GM19035 (cell line): ENCODE measurements at regions not wholly inside any gene's neighbourhood (a gene's known extent, or its start where the extent isn't known, plus 50 kb on each side); places are given as distances from the start of the nearest gene placed in this dataset.

ENCODE experiments used
- ATAC-seq: cut with Tn5 transposase; IDR thresholded peaks from one replicate; pipeline ENCODE4 v1.9.1; 2021; ENCODE audit not compliant: unreplicated experiment

- no peak for ATAC-seq
These were observed 518.5 kb downstream of the PLPP3 start for GRCh38 chr1:56060906-56061305.

GRCh38 chr1:56057466-56058405 lies 521.6 kb downstream of the PLPP3 start:
- ATAC-seq: no peak

- no peak for ATAC-seq
These were observed 522.7 kb downstream of the PLPP3 start for GRCh38 chr1:56056438-56057287.

- ATAC-seq: no peak
These were observed 524.4 kb downstream of the PLPP3 start for GRCh38 chr1:56054959-56055358.

- ATAC-seq: no peak
These were observed 527.3 kb downstream of the PLPP3 start for GRCh38 chr1:56052041-56052440.

- no peak for ATAC-seq
These were observed 528.5 kb downstream of the PLPP3 start for GRCh38 chr1:56050911-56051310.

- ATAC-seq: no peak
These were observed 533.9 kb downstream of the PLPP3 start for GRCh38 chr1:56045477-56045876.

GRCh38 chr1:56045062-56045461 lies 534.3 kb downstream of the PLPP3 start:
- ATAC-seq: no peak

- no peak for ATAC-seq
These were observed 542.9 kb downstream of the PLPP3 start for GRCh38 chr1:56036479-56036878.

- ATAC-seq: no peak
These were observed 544.4 kb downstream of the PLPP3 start for GRCh38 chr1:56034847-56035481.

- no peak for ATAC-seq
These were observed 545.1 kb downstream of the PLPP3 start for GRCh38 chr1:56034222-56034621.

- no peak for ATAC-seq
These were observed 545.9 kb downstream of the PLPP3 start for GRCh38 chr1:56033321-56034037.

GRCh38 chr1:56032096-56032676 lies 547.2 kb downstream of the PLPP3 start:
- ATAC-seq: no peak

GRCh38 chr1:56031001-56031400 lies 548.4 kb downstream of the PLPP3 start:
- ATAC-seq: no peak

- ATAC-seq: no peak
These were observed 549.9 kb downstream of the PLPP3 start for GRCh38 chr1:56029319-56030003.

GRCh38 chr1:56028911-56029310 lies 550.5 kb downstream of the PLPP3 start:
- ATAC-seq: no peak

GRCh38 chr1:56028244-56028643 lies 551.1 kb downstream of the PLPP3 start:
- ATAC-seq: no peak

GRCh38 chr1:56025942-56026341 lies 553.4 kb downstream of the PLPP3 start:
- no peak for ATAC-seq

- no peak for ATAC-seq
These were observed 555.2 kb downstream of the PLPP3 start for GRCh38 chr1:56024155-56024554.

- no peak for ATAC-seq
These were observed 559.4 kb downstream of the PLPP3 start for GRCh38 chr1:56019922-56020321.
